ENCODE measurements at regions not wholly inside any gene's neighbourhood (a gene's known extent, or its start where the extent isn't known, plus 50 kb on each side); places are given as distances from the start of the nearest gene placed in this dataset.

- Histone ChIP-seq H3K4me3 (ENCODE audit: low read length) (no peak overlapping the region), H3K36me3 (ENCODE audit: control insufficient read depth, insufficient read depth, low read length) (no peaks in the 10 kb centered on the region)
- no CpG with 5 or more reads among the region's 1 CpG for WGBS (ENCODE audit: insufficient coverage, insufficient read length)
Measured at GRCh38 chr3:88231632-88232031, 81.9 kb downstream of the C3orf38 start.

GRCh38 chr3:88235102-88235501, 85.3 kb downstream of the C3orf38 start:
- Histone ChIP-seq H3K4me1 (ENCODE audit: control insufficient read depth, insufficient read depth, low read length) (no peaks in the 10 kb centered on the region), H3K27me3 (ENCODE audit: control insufficient read depth, insufficient read depth, low read length) (no peaks in the 10 kb centered on the region), H3K36me3 (ENCODE audit: control insufficient read depth, insufficient read depth, low read length) (no peaks in the 10 kb centered on the region), H3K4me3 (ENCODE audit: low read length) (no peak overlapping the region), H3K9me3 (ENCODE audit: control insufficient read depth, insufficient read depth, low read length) (no peaks in the 10 kb centered on the region), H3K27ac (ENCODE audit: low read length) (no peak overlapping the region)
- no peak for DNase-seq (ENCODE audit: low read depth, low spot score)
- WGBS (ENCODE audit: insufficient coverage, insufficient read length): no CpG with 5 or more reads among the region's 1 CpG

More at GRCh38 chr3:88231632-88232031, 81.9 kb downstream of the C3orf38 start:
- Histone ChIP-seq H3K4me1 (ENCODE audit: control insufficient read depth, insufficient read depth, low read length) (no peaks in the 10 kb centered on the region), H3K9me3 (ENCODE audit: control insufficient read depth, insufficient read depth, low read length) (no peaks in the 10 kb centered on the region), H3K27me3 (ENCODE audit: control insufficient read depth, insufficient read depth, low read length) (no peaks in the 10 kb centered on the region), H3K27ac (ENCODE audit: low read length) (no peak overlapping the region)
- DNase-seq (ENCODE audit: low read depth, low spot score): no peak

- no peak for DNase-seq (ENCODE audit: low read depth, low spot score)
- Histone ChIP-seq H3K4me3 (ENCODE audit: low read length) (no peak overlapping the region), H3K9me3 (ENCODE audit: control insufficient read depth, insufficient read depth, low read length) (no peaks in the 10 kb centered on the region; the same call in 1 of the 2 replicates), H3K27me3 (ENCODE audit: control insufficient read depth, insufficient read depth, low read length) (no peaks in the 10 kb centered on the region), H3K27ac (ENCODE audit: low read length) (no peak overlapping the region), H3K36me3 (ENCODE audit: control insufficient read depth, insufficient read depth, low read length) (no peaks in the 10 kb centered on the region), H3K4me1 (ENCODE audit: control insufficient read depth, insufficient read depth, low read length) (no peaks in the 10 kb centered on the region)
- no CpG with 5 or more reads among the region's 4 CpGs for WGBS (ENCODE audit: insufficient coverage, insufficient read length)
Measured at GRCh38 chr3:88239870-88240269, 90.1 kb downstream of the C3orf38 start.

GRCh38 chr3:88248658-88249057, 98.9 kb downstream of the C3orf38 start:
- H3K9me3 ChIP-seq (ENCODE audit: control insufficient read depth, insufficient read depth, low read length): no peaks in the 10 kb centered on the region; the same call in 1 of the 2 replicates
- H3K4me3 ChIP-seq (ENCODE audit: low read length): no peak overlapping the region
- no peaks in the 10 kb centered on the region for H3K27me3 ChIP-seq (ENCODE audit: control insufficient read depth, insufficient read depth, low read length)
- no peak for DNase-seq (ENCODE audit: low read depth, low spot score)
- no peaks in the 10 kb centered on the region for H3K4me1 ChIP-seq (ENCODE audit: control insufficient read depth, insufficient read depth, low read length)
- no peaks in the 10 kb centered on the region for H3K36me3 ChIP-seq (ENCODE audit: control insufficient read depth, insufficient read depth, low read length)
- no peak overlapping the region for H3K27ac ChIP-seq (ENCODE audit: low read length)

GRCh38 chr3:88259045-88259444, 109.3 kb downstream of the C3orf38 start:
- Histone ChIP-seq H3K4me3 (ENCODE audit: low read length) (no peak overlapping the region), H3K9me3 (ENCODE audit: control insufficient read depth, insufficient read depth, low read length) (no peaks in the 10 kb centered on the region), H3K27me3 (ENCODE audit: control insufficient read depth, insufficient read depth, low read length) (no peaks in the 10 kb centered on the region), H3K4me1 (ENCODE audit: control insufficient read depth, insufficient read depth, low read length) (no peaks in the 10 kb centered on the region), H3K36me3 (ENCODE audit: control insufficient read depth, insufficient read depth, low read length) (no peaks in the 10 kb centered on the region), H3K27ac (ENCODE audit: low read length) (no peak overlapping the region)
- WGBS (ENCODE audit: insufficient coverage, insufficient read length): no CpG with 5 or more reads among the region's 4 CpGs
- DNase-seq (ENCODE audit: low read depth, low spot score): no peak

- no CpG with 5 or more reads among the region's 4 CpGs for WGBS (ENCODE audit: insufficient coverage, insufficient read length)
- H3K4me1 ChIP-seq (ENCODE audit: control insufficient read depth, insufficient read depth, low read length): no peaks in the 10 kb centered on the region
- no peak overlapping the region for H3K27ac ChIP-seq (ENCODE audit: low read length)
- H3K4me3 ChIP-seq (ENCODE audit: low read length): no peak overlapping the region
- no peak for DNase-seq (ENCODE audit: low read depth, low spot score)
- H3K36me3 ChIP-seq (ENCODE audit: control insufficient read depth, insufficient read depth, low read length): no peaks in the 10 kb centered on the region
- no peaks in the 10 kb centered on the region for H3K27me3 ChIP-seq (ENCODE audit: control insufficient read depth, insufficient read depth, low read length)
- no peaks in the 10 kb centered on the region for H3K9me3 ChIP-seq (ENCODE audit: control insufficient read depth, insufficient read depth, low read length)
Measured at GRCh38 chr3:88262527-88262926, 112.8 kb downstream of the C3orf38 start.

- no peaks in the 10 kb centered on the region for H3K4me1 ChIP-seq (ENCODE audit: control insufficient read depth, insufficient read depth, low read length)
- H3K9me3 ChIP-seq (ENCODE audit: control insufficient read depth, insufficient read depth, low read length): no peaks in the 10 kb centered on the region
- no peak overlapping the region for H3K4me3 ChIP-seq (ENCODE audit: low read length)
- no peaks in the 10 kb centered on the region for H3K36me3 ChIP-seq (ENCODE audit: control insufficient read depth, insufficient read depth, low read length)
- no CpG with 5 or more reads among the region's 8 CpGs for WGBS (ENCODE audit: insufficient coverage, insufficient read length)
- DNase-seq (ENCODE audit: low read depth, low spot score): no peak
- H3K27ac ChIP-seq (ENCODE audit: low read length): no peak overlapping the region
- no peaks in the 10 kb centered on the region for H3K27me3 ChIP-seq (ENCODE audit: control insufficient read depth, insufficient read depth, low read length)
Measured at GRCh38 chr3:88263417-88264100, 113.8 kb downstream of the C3orf38 start.

GRCh38 chr3:88267441-88267840, 117.7 kb downstream of the C3orf38 start:
- WGBS (ENCODE audit: insufficient coverage, insufficient read length): no CpG with 5 or more reads among the region's 5 CpGs
- Histone ChIP-seq H3K27ac (ENCODE audit: low read length) (no peak overlapping the region), H3K36me3 (ENCODE audit: control insufficient read depth, insufficient read depth, low read length) (no peaks in the 10 kb centered on the region), H3K4me3 (ENCODE audit: low read length) (no peak overlapping the region), H3K27me3 (ENCODE audit: control insufficient read depth, insufficient read depth, low read length) (no peaks in the 10 kb centered on the region), H3K9me3 (ENCODE audit: control insufficient read depth, insufficient read depth, low read length) (no peaks in the 10 kb centered on the region), H3K4me1 (ENCODE audit: control insufficient read depth, insufficient read depth, low read length) (no peaks in the 10 kb centered on the region)
- no peak for DNase-seq (ENCODE audit: low read depth, low spot score)

- H3K36me3 ChIP-seq (ENCODE audit: control insufficient read depth, insufficient read depth, low read length): no peaks in the 10 kb centered on the region
- DNase-seq (ENCODE audit: low read depth, low spot score): no peak
- WGBS (ENCODE audit: insufficient coverage, insufficient read length): no CpG with 5 or more reads among the region's 3 CpGs
- H3K27ac ChIP-seq (ENCODE audit: low read length): no peak overlapping the region
- H3K9me3 ChIP-seq (ENCODE audit: control insufficient read depth, insufficient read depth, low read length): no peaks in the 10 kb centered on the region
- H3K4me1 ChIP-seq (ENCODE audit: control insufficient read depth, insufficient read depth, low read length): no peaks in the 10 kb centered on the region
- no peaks in the 10 kb centered on the region for H3K27me3 ChIP-seq (ENCODE audit: control insufficient read depth, insufficient read depth, low read length)
- no peak overlapping the region for H3K4me3 ChIP-seq (ENCODE audit: low read length)
Measured at GRCh38 chr3:88267847-88268246, 118.1 kb downstream of the C3orf38 start.

- Histone ChIP-seq H3K27ac (ENCODE audit: low read length) (no peak overlapping the region), H3K27me3 (ENCODE audit: control insufficient read depth, insufficient read depth, low read length) (no peaks in the 10 kb centered on the region), H3K36me3 (ENCODE audit: control insufficient read depth, insufficient read depth, low read length) (no peaks in the 10 kb centered on the region), H3K4me3 (ENCODE audit: low read length) (no peak overlapping the region), H3K9me3 (ENCODE audit: control insufficient read depth, insufficient read depth, low read length) (no peaks in the 10 kb centered on the region), H3K4me1 (ENCODE audit: control insufficient read depth, insufficient read depth, low read length) (no peaks in the 10 kb centered on the region)
- no CpG with 5 or more reads among the region's 3 CpGs for WGBS (ENCODE audit: insufficient coverage, insufficient read length)
- no peak for DNase-seq (ENCODE audit: low read depth, low spot score)
Measured at GRCh38 chr3:88280326-88280725, 130.6 kb downstream of the C3orf38 start.

- Histone ChIP-seq H3K4me1 (ENCODE audit: control insufficient read depth, insufficient read depth, low read length) (no peaks in the 10 kb centered on the region), H3K36me3 (ENCODE audit: control insufficient read depth, insufficient read depth, low read length) (no peaks in the 10 kb centered on the region), H3K27me3 (ENCODE audit: control insufficient read depth, insufficient read depth, low read length) (no peaks in the 10 kb centered on the region), H3K9me3 (ENCODE audit: control insufficient read depth, insufficient read depth, low read length) (no peaks in the 10 kb centered on the region), H3K27ac (ENCODE audit: low read length) (no peak overlapping the region), H3K4me3 (ENCODE audit: low read length) (no peak overlapping the region)
- no peak for DNase-seq (ENCODE audit: low read depth, low spot score)
- no CpG with 5 or more reads among the region's 6 CpGs for WGBS (ENCODE audit: insufficient coverage, insufficient read length)
Measured at GRCh38 chr3:88282528-88283241, 132.9 kb downstream of the C3orf38 start.

Data from iPS DF 6.9 (cell line).